ENCODE measurements at regions not wholly inside any gene's neighbourhood (a gene's known extent, or its start where the extent isn't known, plus 50 kb on each side); places are given as distances from the start of the nearest gene placed in this dataset.

GRCh38 chr2:16006537-16007166 is 66.3 kb downstream of the MYCN start:
- H3K4me3 ChIP-seq (ENCODE audit: low read depth, low read length): no peak overlapping the region

- no peak overlapping the region for H3K4me3 ChIP-seq (ENCODE audit: low read depth, low read length)
These were observed 65.6 kb downstream of the MYCN start for GRCh38 chr2:16005816-16006536.

GRCh38 chr2:16005389-16005788 is 65.0 kb downstream of the MYCN start:
- no peak overlapping the region for H3K4me3 ChIP-seq (ENCODE audit: low read depth, low read length)

GRCh38 chr2:16003809-16004208 is 63.5 kb downstream of the MYCN start:
- no peak overlapping the region for H3K4me3 ChIP-seq (ENCODE audit: low read depth, low read length)

- no peak overlapping the region for H3K4me3 ChIP-seq (ENCODE audit: low read depth, low read length)
These were observed 62.8 kb downstream of the MYCN start for GRCh38 chr2:16003152-16003551.

GRCh38 chr2:16002575-16002974 is 62.2 kb downstream of the MYCN start:
- no peak overlapping the region for H3K4me3 ChIP-seq (ENCODE audit: low read depth, low read length)

GRCh38 chr2:16002144-16002543 is 61.8 kb downstream of the MYCN start:
- H3K4me3 ChIP-seq (ENCODE audit: low read depth, low read length): no peak overlapping the region

GRCh38 chr2:16000642-16001041 is 60.3 kb downstream of the MYCN start:
- no peak overlapping the region for H3K4me3 ChIP-seq (ENCODE audit: low read depth, low read length)

GRCh38 chr2:15999596-16000469 is 59.5 kb downstream of the MYCN start:
- H3K4me3 ChIP-seq (ENCODE audit: low read depth, low read length): no peak overlapping the region

GRCh38 chr2:15997728-15998280 is 57.5 kb downstream of the MYCN start:
- no peak overlapping the region for H3K4me3 ChIP-seq (ENCODE audit: low read depth, low read length)

GRCh38 chr2:15996536-15997423 is 56.4 kb downstream of the MYCN start:
- no peak overlapping the region for H3K4me3 ChIP-seq (ENCODE audit: low read depth, low read length)

All from iPS-11a (cell line).